Uterus (tissue), 3 donors: ENCODE measurements at regions not wholly inside any gene's neighbourhood (a gene's known extent, or its start where the extent isn't known, plus 50 kb on each side); places are given as distances from the start of the nearest gene placed in this dataset.
"Not testable (repeated sequence)": the region's sequence is repeated elsewhere in the genome, so short reads cannot be mapped to it uniquely, and the experiment has no call there.

Source experiments
- DNase-seq, 2 donors: peaks; one replicate each; pipeline ENCODE4 v3.0.0-alpha.2; 2019 to 2020
- H3K27ac ChIP-seq, 2 donors: fragments of 200-600 bp; sonication (generic); 1 replicate in 1 of 2; 2 replicates in 1 of 2; pipeline ENCODE4 v1.5.1; 2016 to 2018
- H3K27me3 ChIP-seq, 2 donors: fragments of 200-600 bp; sonication (generic); one replicate each; pipeline ENCODE4 v1.5.1; 2018 to 2019; ENCODE audit warnings: control low read depth in 1 of 2
- H3K36me3 ChIP-seq, 2 donors: fragments of 200-600 bp; sonication (generic); one replicate each; pipeline ENCODE4 v1.5.1; 2019; ENCODE audit warnings: control low read depth in 1 of 2
- H3K4me1 ChIP-seq, 2 donors: fragments of 200-600 bp; sonication (generic); one replicate each; pipeline ENCODE4 v1.5.1; 2018 to 2019; ENCODE audit warnings: control low read depth in 1 of 2
- H3K4me3 ChIP-seq, 2 donors: fragments of 200-600 bp; sonication (generic); 1 replicate in 1 of 2; 2 replicates in 1 of 2; pipeline ENCODE4 v1.5.1; 2018 to 2019; ENCODE audit warnings: mild to moderate bottlenecking in 1 of 2
- H3K9me3 ChIP-seq, 2 donors: fragments of 200-600 bp; sonication (generic); one replicate each; pipeline ENCODE4 v1.5.1; 2019; ENCODE audit warnings: control low read depth in 1 of 2
- CTCF ChIP-seq, 4 experiments: fragments of 200-600 bp in 2 of 4; fragments of 450-650 bp in 2 of 4; sonication (generic) in 2 of 4; IDR thresholded peaks; one replicate each; pipeline ENCODE4 v1.5.1; 2016 to 2019; ENCODE audit warnings: antibody characterized with exemption in 4 of 4, mild to moderate bottlenecking in 2 of 4, moderate library complexity in 1 of 4
- POLR2A ChIP-seq, 2 donors: fragments of 450-650 bp; IDR thresholded peaks; one replicate each; pipeline ENCODE4 v1.6.1; 2016; ENCODE audit warnings: antibody characterized with exemption in 2 of 2, mild to moderate bottlenecking in 1 of 2, moderate library complexity in 1 of 2
- intact Hi-C: fragments of 100-400 bp; cut with DNase I; formaldehyde crosslinking; loops from one replicate; pipeline ENCODE4 v1.15.1; 2023; ENCODE audit warnings: low total_unique reads
- donor health status: DM: yes; HTN: yes; CAD: no.

GRCh38 chr22:11253000-11253511 is 4274.9 kb upstream of the OR11H1 start:
- intact Hi-C loops = no loop called here
- Histone ChIP-seq H3K4me3 (no peak overlapping the region), H3K36me3 (no peaks in the 10 kb centered on the region), H3K27me3 (no peaks in the 10 kb centered on the region), H3K4me1 (no peaks in the 10 kb centered on the region), H3K27ac (no peak overlapping the region), H3K9me3 (no peaks in the 10 kb centered on the region)
- TF ChIP-seq POLR2A (IDR thresholded peaks at IDR 0.05) = no peak
- no peak for TF ChIP-seq CTCF (IDR thresholded peaks at IDR 0.05)
- DNase-seq = peak in 1 of 2 donors; percentile 6

- H3K9me3 ChIP-seq, H3K4me3 ChIP-seq, intact Hi-C loops, H3K4me1 ChIP-seq, H3K36me3 ChIP-seq, DNase-seq, H3K27ac ChIP-seq, H3K27me3 ChIP-seq: not testable (repeated sequence)
Observed at GRCh38 chr22:11270981-11271380, 4257.0 kb upstream of the OR11H1 start.

GRCh38 chr22:11285116-11285838 is 4242.7 kb upstream of the OR11H1 start:
- H3K27ac ChIP-seq, intact Hi-C loops, H3K36me3 ChIP-seq, H3K4me1 ChIP-seq, DNase-seq, H3K27me3 ChIP-seq, H3K4me3 ChIP-seq, H3K9me3 ChIP-seq: not testable (repeated sequence)

- H3K36me3 ChIP-seq, H3K4me1 ChIP-seq, H3K4me3 ChIP-seq, DNase-seq, intact Hi-C loops, H3K9me3 ChIP-seq, H3K27ac ChIP-seq, H3K27me3 ChIP-seq: not testable (repeated sequence)
Observed at GRCh38 chr22:11285839-11286205, 4242.2 kb upstream of the OR11H1 start.

- H3K27me3 ChIP-seq, intact Hi-C loops, DNase-seq, H3K27ac ChIP-seq, H3K4me1 ChIP-seq, H3K4me3 ChIP-seq, H3K36me3 ChIP-seq, H3K9me3 ChIP-seq: not testable (repeated sequence)
Observed at GRCh38 chr22:11288246-11289220, 4239.5 kb upstream of the OR11H1 start.

GRCh38 chr22:11298126-11298893 is 4229.7 kb upstream of the OR11H1 start:
- DNase-seq, H3K36me3 ChIP-seq, H3K4me1 ChIP-seq, H3K27me3 ChIP-seq, intact Hi-C loops, H3K9me3 ChIP-seq, H3K4me3 ChIP-seq, H3K27ac ChIP-seq: not testable (repeated sequence)

- DNase-seq, H3K9me3 ChIP-seq, H3K36me3 ChIP-seq, H3K27me3 ChIP-seq, H3K4me3 ChIP-seq, H3K4me1 ChIP-seq, H3K27ac ChIP-seq, intact Hi-C loops: not testable (repeated sequence)
Observed at GRCh38 chr22:11302427-11302826, 4225.6 kb upstream of the OR11H1 start.

- H3K27me3 ChIP-seq, H3K27ac ChIP-seq, H3K9me3 ChIP-seq, H3K4me1 ChIP-seq, H3K36me3 ChIP-seq, DNase-seq, intact Hi-C loops, H3K4me3 ChIP-seq: not testable (repeated sequence)
Observed at GRCh38 chr22:11302904-11303303, 4225.1 kb upstream of the OR11H1 start.

GRCh38 chr22:11305179-11305578 is 4222.8 kb upstream of the OR11H1 start:
- DNase-seq, H3K36me3 ChIP-seq, H3K4me1 ChIP-seq, intact Hi-C loops, H3K27ac ChIP-seq, H3K9me3 ChIP-seq, H3K4me3 ChIP-seq, H3K27me3 ChIP-seq: not testable (repeated sequence)

- intact Hi-C loops, H3K9me3 ChIP-seq, H3K4me3 ChIP-seq, H3K36me3 ChIP-seq, H3K4me1 ChIP-seq, DNase-seq, H3K27ac ChIP-seq, H3K27me3 ChIP-seq: not testable (repeated sequence)
Observed at GRCh38 chr22:11306933-11307518, 4221.0 kb upstream of the OR11H1 start.
